ENCODE measurements at regions not wholly inside any gene's neighbourhood (a gene's known extent, or its start where the extent isn't known, plus 50 kb on each side); places are given as distances from the start of the nearest gene placed in this dataset.

- ATAC-seq (no peak), DNase-seq (ENCODE audit: low spot score in 2 of 2) (no peak)
- Mint-ChIP-seq H3K9me3 (peaks cover 4 to 5% of the 10 kb centered on the region in 2 donors), H3K27ac (no peak overlapping the region), H3K36me3 (no peaks in the 10 kb centered on the region)
Observed at GRCh38 chr10:113469796-113470195, 83.1 kb upstream of the HABP2 start.

DNA sequence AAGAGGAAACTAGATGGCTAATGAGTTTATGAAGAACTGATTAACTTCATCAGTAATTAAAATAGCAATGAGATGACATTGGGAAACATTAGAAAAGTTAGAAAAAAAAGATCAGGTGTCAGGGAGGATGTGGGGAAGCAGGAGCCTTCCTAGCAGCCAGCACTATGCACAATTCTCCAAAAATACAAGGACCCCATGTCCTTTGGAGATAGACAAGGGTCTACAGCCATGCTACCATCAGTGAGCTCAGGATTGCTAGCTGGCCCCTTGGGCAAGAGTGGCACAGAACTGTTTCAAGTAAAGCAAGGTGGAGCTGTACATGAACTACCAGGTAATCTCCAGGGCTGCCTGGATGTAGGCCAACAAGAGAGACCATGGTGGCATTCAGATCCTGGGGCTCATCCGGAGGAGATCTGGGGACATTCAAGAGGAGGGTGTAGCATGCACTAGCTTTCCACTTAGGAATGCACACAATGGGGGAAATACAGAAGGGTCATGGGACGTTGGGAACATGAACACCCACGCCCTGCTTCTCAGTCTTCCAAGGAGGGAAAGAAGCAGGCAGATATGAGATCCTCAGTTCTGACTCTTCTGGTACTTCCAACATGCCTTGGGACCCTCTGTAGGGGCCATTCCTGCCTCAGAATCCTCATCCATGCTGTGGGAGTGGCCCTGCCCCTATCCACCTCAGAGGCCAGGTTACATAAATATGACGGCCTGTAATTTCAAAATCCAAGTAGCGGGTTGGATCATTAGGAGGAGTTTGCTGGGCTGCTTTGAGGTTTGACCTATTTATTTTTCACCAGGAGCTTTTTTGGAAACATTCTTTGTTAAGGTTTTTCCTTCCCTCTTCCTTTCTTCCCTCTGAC is 82.2 kb upstream of the HABP2 start:
- no peak for ATAC-seq
- Mint-ChIP-seq H3K9me3 (peaks cover 4 to 5% of the 10 kb centered on the region in 2 donors), H3K27ac (no peak overlapping the region)

GRCh38 chr10:113471241-113471996 is 81.4 kb upstream of the HABP2 start:
- Mint-ChIP-seq H3K36me3 (no peaks in the 10 kb centered on the region), H3K27ac (peak overlapping the region in 1 of 2 donors; percentile 66), H3K9me3 (peaks cover 4 to 5% of the 10 kb centered on the region in 2 donors)
- ATAC-seq: no peak
- DNase-seq (ENCODE audit: low spot score in 2 of 2): no peak

More for the DNA sequence above, 82.2 kb upstream of the HABP2 start:
- DNase-seq (ENCODE audit: low spot score in 2 of 2): no peak
- no peaks in the 10 kb centered on the region for H3K36me3 Mint-ChIP-seq

GRCh38 chr10:113473011-113473410 is 79.8 kb upstream of the HABP2 start:
- Mint-ChIP-seq H3K36me3 (no peaks in the 10 kb centered on the region), H3K9me3 (peaks cover 4 to 5% of the 10 kb centered on the region in 2 donors), H3K27ac (no peak overlapping the region)
- DNase-seq (ENCODE audit: low spot score in 2 of 2) (no peak), ATAC-seq (no peak)

DNA sequence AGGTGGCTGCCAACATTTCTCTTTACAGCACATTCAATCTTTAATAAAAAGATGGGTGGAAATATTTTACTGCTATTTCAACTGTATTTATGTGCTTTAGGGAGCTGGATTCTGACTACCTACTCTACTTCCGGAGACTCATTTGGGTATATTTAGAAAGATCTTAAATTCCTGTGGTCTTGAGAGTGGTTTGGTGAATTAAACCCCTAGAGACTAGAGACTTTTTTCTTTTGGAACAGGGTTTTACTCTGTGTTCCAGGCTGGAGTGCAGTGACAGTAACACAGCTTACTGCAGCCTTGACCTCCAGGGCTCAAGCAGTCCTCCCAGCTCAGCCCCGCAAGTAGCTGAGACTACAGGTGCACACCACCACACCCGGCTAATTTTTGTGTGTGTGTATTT is 79.0 kb upstream of the HABP2 start:
- Mint-ChIP-seq H3K27ac (no peak overlapping the region), H3K9me3 (peaks cover 4 to 5% of the 10 kb centered on the region in 2 donors), H3K36me3 (no peaks in the 10 kb centered on the region)
- ATAC-seq (no peak), DNase-seq (ENCODE audit: low spot score in 2 of 2) (no peak)

- Mint-ChIP-seq H3K36me3 (peaks cover 6 to 7% of the 10 kb centered on the region in 2 donors), H3K27ac (no peak overlapping the region), H3K9me3 (peaks cover 6 to 11% of the 10 kb centered on the region in 2 donors)
- no peak for ATAC-seq
- DNase-seq (ENCODE audit: low spot score in 2 of 2): no peak
Observed at GRCh38 chr10:113474752-113475151, 78.1 kb upstream of the HABP2 start.

GRCh38 chr10:113475381-113475807 is 77.5 kb upstream of the HABP2 start:
- H3K27ac Mint-ChIP-seq: no peak overlapping the region
- peaks cover 9 to 13% of the 10 kb centered on the region in 2 donors for H3K36me3 Mint-ChIP-seq

DNA sequence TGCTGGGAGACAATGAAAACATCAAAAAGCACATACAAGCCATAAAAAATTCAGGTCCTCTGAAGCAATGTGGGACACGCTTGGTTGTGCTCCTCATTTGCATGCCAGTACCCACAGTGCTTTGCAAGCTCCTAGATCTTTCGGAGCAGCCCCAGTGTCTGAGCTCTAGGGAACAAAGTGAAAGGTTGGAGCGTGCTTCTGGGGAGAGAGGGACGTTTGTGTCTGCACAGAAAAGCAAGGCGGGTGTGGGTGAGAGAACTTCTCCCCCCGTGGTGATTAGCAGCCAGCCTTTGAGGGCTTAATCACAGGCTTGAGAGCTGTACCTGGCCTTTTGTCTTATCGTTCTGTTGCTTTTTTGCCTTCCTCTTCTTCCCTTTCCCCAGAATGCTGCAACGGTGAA is 76.7 kb upstream of the HABP2 start:
- DNase-seq (ENCODE audit: low spot score in 2 of 2): no peak
- H3K27ac Mint-ChIP-seq: no peak overlapping the region
- H3K9me3 Mint-ChIP-seq: peaks cover 20 to 23% of the 10 kb centered on the region in 2 donors
- H3K36me3 Mint-ChIP-seq: peaks cover 13 to 20% of the 10 kb centered on the region in 2 donors
- no peak for ATAC-seq

More at GRCh38 chr10:113475381-113475807, 77.5 kb upstream of the HABP2 start:
- ATAC-seq (no peak), DNase-seq (ENCODE audit: low spot score in 2 of 2) (no peak)
- peaks cover 12 to 18% of the 10 kb centered on the region in 2 donors for H3K9me3 Mint-ChIP-seq

- DNase-seq (ENCODE audit: low spot score in 2 of 2): no peak
- H3K36me3 Mint-ChIP-seq: peaks cover 13 to 20% of the 10 kb centered on the region in 2 donors
- peaks cover 21 to 24% of the 10 kb centered on the region in 2 donors for H3K9me3 Mint-ChIP-seq
- no peak overlapping the region for H3K27ac Mint-ChIP-seq
- no peak for ATAC-seq
Observed at GRCh38 chr10:113476673-113477072, 76.2 kb upstream of the HABP2 start.

- ATAC-seq: no peak
- Mint-ChIP-seq H3K9me3 (peaks cover 21 to 24% of the 10 kb centered on the region in 2 donors), H3K36me3 (peaks cover 13 to 20% of the 10 kb centered on the region in 2 donors)
Observed at GRCh38 chr10:113477451-113477850, 75.4 kb upstream of the HABP2 start.

DNA sequence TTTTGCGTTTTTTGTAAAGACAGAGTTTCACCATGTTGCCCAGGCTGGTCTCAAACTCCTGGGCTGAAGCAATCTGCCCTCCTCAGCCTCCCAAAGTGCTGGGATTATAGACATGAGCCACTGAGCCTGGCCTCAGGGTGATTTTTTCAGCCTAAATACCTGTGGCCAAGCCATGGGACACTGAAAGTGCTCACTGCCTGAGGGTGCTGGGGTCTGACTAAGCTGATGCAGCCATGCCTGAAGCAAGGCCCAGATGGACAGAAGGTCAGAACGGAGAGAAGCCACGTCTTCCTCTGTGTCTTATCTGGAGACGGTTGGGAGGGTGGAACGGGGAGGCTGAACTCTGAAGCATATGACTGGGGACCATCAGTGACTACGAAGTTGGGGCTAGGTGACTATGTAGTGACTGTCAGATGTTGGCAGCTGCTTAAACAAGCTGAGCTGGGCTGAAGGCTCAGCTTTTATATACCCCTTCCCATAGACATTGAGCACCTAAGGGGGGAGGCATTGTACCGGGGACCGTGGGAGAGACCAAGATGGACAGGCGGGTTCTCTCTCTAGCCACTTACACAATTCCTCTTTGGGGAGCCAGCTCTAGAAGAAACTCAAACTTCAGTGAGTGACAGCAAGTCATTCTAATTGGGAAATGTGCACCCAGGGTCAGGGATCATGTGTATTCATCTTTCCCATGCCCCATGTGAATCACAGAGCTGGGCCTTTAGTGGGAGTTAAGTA is 73.3 kb upstream of the HABP2 start:
- DNase-seq (ENCODE audit: low spot score in 2 of 2) (no peak), ATAC-seq (no peak)
- H3K36me3 Mint-ChIP-seq: peaks cover 13 to 20% of the 10 kb centered on the region in 2 donors
- H3K9me3 Mint-ChIP-seq: peaks cover 16 to 20% of the 10 kb centered on the region in 2 donors
- H3K27ac Mint-ChIP-seq: no peak overlapping the region

More at GRCh38 chr10:113477451-113477850, 75.4 kb upstream of the HABP2 start:
- no peak for DNase-seq (ENCODE audit: low spot score in 2 of 2)
- no peak overlapping the region for H3K27ac Mint-ChIP-seq

DNA sequence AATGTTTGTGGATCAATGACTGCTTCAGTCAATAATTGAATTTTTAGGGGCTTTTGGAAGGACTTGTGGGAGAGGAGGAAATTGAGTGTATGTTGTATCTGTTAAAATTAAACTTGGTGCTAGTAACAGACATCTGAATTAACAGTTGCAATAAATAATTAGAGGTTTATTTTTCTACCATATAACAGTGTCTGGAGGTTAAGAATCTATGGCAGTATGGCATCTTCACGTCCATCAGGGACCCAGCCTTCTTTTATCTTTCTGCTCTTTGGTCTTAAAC is 72.8 kb upstream of the HABP2 start:
- peaks cover 13 to 20% of the 10 kb centered on the region in 2 donors for H3K36me3 Mint-ChIP-seq
- peaks cover 16 to 20% of the 10 kb centered on the region in 2 donors for H3K9me3 Mint-ChIP-seq
- no peak overlapping the region for H3K27ac Mint-ChIP-seq
- ATAC-seq: no peak
- no peak for DNase-seq (ENCODE audit: low spot score in 2 of 2)

DNA sequence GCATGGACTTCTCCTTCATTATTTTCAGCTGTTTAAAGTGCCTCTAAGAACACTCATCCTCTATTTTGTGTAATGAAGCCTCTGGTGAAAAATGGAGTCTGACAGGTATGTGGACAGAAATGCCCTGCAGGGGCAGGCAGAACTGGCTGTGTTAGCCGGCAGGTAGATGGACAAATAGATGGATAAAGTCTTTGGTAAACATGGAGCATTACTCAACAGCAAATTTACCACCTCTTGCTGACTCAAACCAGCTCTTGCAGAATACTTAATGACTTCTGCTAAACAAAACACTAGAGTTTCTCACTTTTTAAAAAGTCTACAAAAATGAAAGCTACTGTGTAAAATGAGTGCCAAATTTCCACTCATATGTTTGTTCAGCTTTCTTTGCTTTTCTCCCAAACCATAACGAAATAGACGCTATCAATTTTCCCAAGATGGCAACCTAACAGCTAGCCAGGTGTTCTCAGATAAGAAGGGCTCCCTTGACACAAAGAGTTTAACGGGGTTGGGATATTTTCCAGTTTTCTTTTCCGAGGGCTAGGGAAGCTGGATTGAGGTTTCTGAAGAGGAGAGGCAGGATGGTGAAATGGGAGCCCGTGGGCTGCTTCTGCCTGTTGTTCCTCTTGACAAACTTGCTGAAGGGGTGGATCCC is 71.9 kb upstream of the HABP2 start:
- DNase-seq (ENCODE audit: low spot score in 2 of 2) (no peak), ATAC-seq (no peak)
- H3K36me3 Mint-ChIP-seq: peaks cover 13 to 20% of the 10 kb centered on the region in 2 donors
- peaks cover 16 to 20% of the 10 kb centered on the region in 2 donors for H3K9me3 Mint-ChIP-seq
- no peak overlapping the region for H3K27ac Mint-ChIP-seq

DNA sequence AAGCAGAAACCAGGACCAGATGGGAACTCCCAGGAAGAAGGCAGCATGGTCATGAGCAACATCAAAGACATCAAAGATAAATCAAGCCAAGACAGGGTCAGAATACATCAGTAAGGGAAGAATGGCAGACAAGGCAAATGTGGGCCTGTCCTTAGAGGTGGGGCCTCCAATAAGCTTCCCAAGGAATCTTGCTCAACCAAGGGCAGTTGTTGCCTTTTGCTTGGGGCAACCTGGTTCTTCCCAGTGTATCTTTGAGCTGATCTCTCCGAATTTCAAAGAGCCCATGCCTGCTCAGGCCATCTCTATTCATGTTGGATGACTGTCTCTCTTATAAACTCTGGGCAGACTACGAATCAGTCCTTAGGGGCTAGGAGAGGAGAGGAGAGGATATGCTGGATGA is 68.4 kb upstream of the HABP2 start:
- ATAC-seq: no peak
- peaks cover 10 to 16% of the 10 kb centered on the region in 2 donors for H3K36me3 Mint-ChIP-seq
- peaks cover 15 to 16% of the 10 kb centered on the region in 2 donors for H3K9me3 Mint-ChIP-seq

GRCh38 chr10:113485736-113486135 is 67.1 kb upstream of the HABP2 start:
- ATAC-seq (no peak), DNase-seq (ENCODE audit: low spot score in 2 of 2) (no peak)
- Mint-ChIP-seq H3K27ac (no peak overlapping the region), H3K36me3 (peaks cover under 1 to 3% of the 10 kb centered on the region in 2 donors), H3K9me3 (peaks cover 4 to 6% of the 10 kb centered on the region in 2 donors)

More for the DNA sequence above, 68.4 kb upstream of the HABP2 start:
- no peak overlapping the region for H3K27ac Mint-ChIP-seq
- no peak for DNase-seq (ENCODE audit: low spot score in 2 of 2)

GRCh38 chr10:113486531-113486930 is 66.3 kb upstream of the HABP2 start:
- Mint-ChIP-seq H3K36me3 (no peaks in the 10 kb centered on the region), H3K9me3 (no peaks in the 10 kb centered on the region), H3K27ac (no peak overlapping the region)
- no peak for ATAC-seq
- no peak for DNase-seq (ENCODE audit: low spot score in 2 of 2)
